ENCODE measurements at regions not wholly inside any gene's neighbourhood (a gene's known extent, or its start where the extent isn't known, plus 50 kb on each side); places are given as distances from the start of the nearest gene placed in this dataset.
"Not testable (repeated sequence)": the region's sequence is repeated elsewhere in the genome, so short reads cannot be mapped to it uniquely, and the experiment has no call there.

DNA sequence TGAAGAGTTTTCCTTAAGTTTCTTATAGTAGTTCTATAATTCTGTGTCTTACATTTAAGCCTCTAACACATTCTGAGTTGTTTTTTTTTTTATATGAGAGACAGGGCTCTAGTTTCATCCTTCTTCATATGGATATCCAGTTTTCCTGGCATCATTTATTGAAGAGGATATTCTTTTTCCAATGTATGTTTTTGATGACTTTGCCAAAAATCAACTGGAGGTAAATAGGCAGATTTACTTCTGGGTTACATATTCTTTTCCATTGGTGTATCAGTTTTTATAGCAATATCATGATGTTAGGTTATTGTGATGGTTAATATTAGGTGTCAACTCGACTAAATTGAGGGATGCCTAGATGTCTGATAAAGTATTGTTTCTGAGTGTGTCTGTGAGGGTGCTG is 650.7 kb upstream of the GRID2 start:
- Mint-ChIP-seq H3K27me3 (no peaks in the 10 kb centered on the region), H3K9me3 (peaks cover 36% of the 10 kb centered on the region), H3K4me1 (ENCODE audit: low read depth in 2 of 2) (no peaks in the 10 kb centered on the region), H3K27ac (no peak overlapping the region), H3K4me3 (no peak overlapping the region), H3K36me3 (peaks cover 25% of the 10 kb centered on the region)
- DNase-seq (ENCODE audit: low spot score) (no peak), ATAC-seq (no peak)

DNA sequence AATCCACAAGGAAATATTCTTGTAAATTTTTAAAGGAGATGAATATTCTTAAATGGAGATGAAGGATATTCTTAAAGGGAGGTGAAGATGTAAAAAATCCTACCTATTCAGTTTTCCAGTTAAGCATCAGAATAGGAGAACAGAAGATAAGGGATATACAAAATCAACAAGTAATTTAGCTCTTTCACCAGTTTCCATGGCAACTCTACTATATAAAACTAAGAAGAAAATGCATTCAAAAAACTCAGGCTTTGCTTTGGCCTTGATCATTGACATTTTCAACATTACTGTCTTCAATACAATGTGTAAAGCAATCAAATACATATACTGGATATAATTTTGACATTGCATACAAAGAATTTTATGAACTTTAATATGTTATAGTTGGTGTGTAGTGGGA is 622.7 kb upstream of the GRID2 start:
- no peak for ATAC-seq
- Mint-ChIP-seq H3K36me3 (no peaks in the 10 kb centered on the region), H3K9me3 (peaks cover 15% of the 10 kb centered on the region), H3K4me3 (no peak overlapping the region), H3K27me3 (no peaks in the 10 kb centered on the region), H3K4me1 (ENCODE audit: low read depth in 2 of 2) (no peaks in the 10 kb centered on the region), H3K27ac (no peak overlapping the region)
- DNase-seq (ENCODE audit: low spot score) = no peak

DNA sequence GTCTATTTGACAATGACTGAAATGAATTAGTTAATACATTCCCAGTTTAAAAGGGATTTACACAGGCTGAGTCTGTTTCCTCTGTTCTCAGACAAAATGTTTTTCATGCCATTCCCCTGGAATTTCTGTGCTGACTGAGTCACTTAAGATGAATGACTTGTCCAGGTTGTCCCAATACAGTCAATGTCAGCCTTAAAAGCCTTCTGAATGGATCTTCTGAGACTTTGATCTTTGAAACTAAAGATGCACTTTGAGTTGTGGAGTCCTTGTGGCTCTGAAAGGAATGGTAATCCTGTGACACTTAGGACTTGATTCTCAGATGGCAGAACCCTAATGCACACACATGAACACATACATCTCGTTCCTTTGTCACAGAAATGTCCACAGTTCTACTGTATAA is 622.2 kb upstream of the GRID2 start:
- Mint-ChIP-seq H3K9me3 (peaks cover 15% of the 10 kb centered on the region), H3K4me3 (no peak overlapping the region), H3K4me1 (ENCODE audit: low read depth in 2 of 2) (no peaks in the 10 kb centered on the region), H3K27me3 (no peaks in the 10 kb centered on the region), H3K36me3 (no peaks in the 10 kb centered on the region), H3K27ac (no peak overlapping the region)
- ATAC-seq = no peak
- no peak for DNase-seq (ENCODE audit: low spot score)

DNA sequence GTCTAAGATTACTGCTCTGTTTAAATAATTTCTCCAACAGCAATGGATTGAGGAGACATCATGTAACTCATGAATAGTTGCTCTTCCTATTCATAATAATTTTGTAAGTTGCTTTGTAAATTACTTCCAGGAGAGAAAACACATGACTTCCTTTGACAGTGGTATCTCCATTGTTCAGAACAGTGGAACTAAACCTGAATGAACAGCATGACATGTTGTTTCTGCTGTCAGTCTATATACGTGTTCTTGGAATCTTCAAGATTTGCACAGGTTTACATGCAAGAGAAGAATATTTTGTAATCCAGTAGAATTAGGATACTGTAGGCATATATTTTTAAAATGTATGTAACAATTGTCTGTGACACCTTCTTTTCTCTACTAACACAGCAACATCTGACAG is 618.8 kb upstream of the GRID2 start:
- no peaks in the 10 kb centered on the region for H3K4me1 Mint-ChIP-seq (ENCODE audit: low read depth in 2 of 2)
- H3K27ac Mint-ChIP-seq = no peak overlapping the region
- peaks cover 4% of the 10 kb centered on the region for H3K36me3 Mint-ChIP-seq
- DNase-seq (ENCODE audit: low spot score) = no peak
- no peaks in the 10 kb centered on the region for H3K27me3 Mint-ChIP-seq
- H3K9me3 Mint-ChIP-seq = peaks cover 6% of the 10 kb centered on the region
- no peak overlapping the region for H3K4me3 Mint-ChIP-seq
- ATAC-seq = no peak

DNA sequence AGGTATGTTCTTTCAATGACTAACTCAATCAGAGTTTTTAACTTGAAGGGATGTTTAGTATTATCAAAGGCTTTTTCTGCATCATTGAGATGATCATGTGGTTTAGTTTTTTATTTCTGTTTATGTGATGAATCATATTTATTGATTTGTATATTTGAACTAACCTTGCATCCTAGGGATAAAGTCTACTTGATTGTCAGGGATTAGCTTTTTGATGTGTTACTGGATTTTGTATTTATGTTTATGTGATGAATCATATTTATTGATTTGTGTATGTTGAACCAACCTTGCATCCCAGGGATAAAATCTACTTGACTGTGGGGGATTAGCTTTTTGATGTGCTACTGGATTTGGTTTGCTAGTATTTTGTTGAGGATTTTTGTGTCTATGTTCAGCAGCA is 615.4 kb upstream of the GRID2 start:
- H3K4me3 Mint-ChIP-seq = no peak overlapping the region
- no peak overlapping the region for H3K27ac Mint-ChIP-seq
- peaks cover 15% of the 10 kb centered on the region for H3K36me3 Mint-ChIP-seq
- H3K27me3 Mint-ChIP-seq = no peaks in the 10 kb centered on the region
- H3K9me3 Mint-ChIP-seq = peaks cover 18% of the 10 kb centered on the region
- H3K4me1 Mint-ChIP-seq (ENCODE audit: low read depth in 2 of 2) = no peaks in the 10 kb centered on the region
- DNase-seq (ENCODE audit: low spot score) = no peak
- no peak for ATAC-seq

DNA sequence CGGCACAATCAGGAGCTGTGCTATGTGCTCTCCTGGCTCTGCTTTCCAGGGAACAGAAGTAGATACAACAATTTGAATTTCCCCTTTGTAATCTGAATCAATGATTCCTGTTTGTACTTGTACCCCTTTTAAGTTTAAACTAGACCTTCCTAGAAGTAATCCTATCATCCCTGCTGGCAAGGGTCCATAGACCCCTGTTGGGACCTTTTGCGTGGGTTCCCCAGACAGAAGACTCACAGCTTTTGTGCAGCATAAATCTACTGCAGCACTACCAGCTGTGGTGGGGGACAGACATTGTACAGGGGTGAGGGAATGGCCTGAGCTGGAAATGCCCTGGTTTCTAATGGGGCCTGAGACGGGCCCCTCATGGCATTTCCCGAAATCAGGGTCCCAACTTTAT is 604.1 kb upstream of the GRID2 start:
- not testable (repeated sequence) for DNase-seq (ENCODE audit: low spot score); H3K27ac Mint-ChIP-seq; H3K4me3 Mint-ChIP-seq; H3K36me3 Mint-ChIP-seq; H3K4me1 Mint-ChIP-seq (ENCODE audit: low read depth in 2 of 2); H3K27me3 Mint-ChIP-seq; ATAC-seq
- H3K9me3 Mint-ChIP-seq = peaks cover 10% of the 10 kb centered on the region

DNA sequence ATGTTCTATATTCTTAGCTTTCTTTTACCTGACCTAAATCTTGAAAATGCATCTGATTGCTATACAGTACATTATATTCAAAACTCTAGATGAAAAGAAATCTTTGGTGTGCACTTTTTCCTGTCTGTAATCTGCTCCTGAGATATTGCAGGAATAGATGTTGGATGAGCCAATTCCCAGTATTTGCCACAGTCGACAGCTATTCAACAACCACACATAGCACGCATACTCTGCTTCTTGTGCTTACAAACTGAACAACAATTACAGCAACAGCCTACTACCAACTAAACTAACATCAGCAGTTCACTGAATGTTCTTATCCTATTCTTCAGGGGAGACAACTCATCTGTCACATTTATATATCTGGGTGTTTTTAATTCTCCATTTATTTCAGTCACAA is 573.9 kb upstream of the GRID2 start:
- Mint-ChIP-seq H3K4me1 (ENCODE audit: low read depth in 2 of 2) (no peaks in the 10 kb centered on the region), H3K27me3 (no peaks in the 10 kb centered on the region), H3K9me3 (peaks cover 8% of the 10 kb centered on the region)

DNA sequence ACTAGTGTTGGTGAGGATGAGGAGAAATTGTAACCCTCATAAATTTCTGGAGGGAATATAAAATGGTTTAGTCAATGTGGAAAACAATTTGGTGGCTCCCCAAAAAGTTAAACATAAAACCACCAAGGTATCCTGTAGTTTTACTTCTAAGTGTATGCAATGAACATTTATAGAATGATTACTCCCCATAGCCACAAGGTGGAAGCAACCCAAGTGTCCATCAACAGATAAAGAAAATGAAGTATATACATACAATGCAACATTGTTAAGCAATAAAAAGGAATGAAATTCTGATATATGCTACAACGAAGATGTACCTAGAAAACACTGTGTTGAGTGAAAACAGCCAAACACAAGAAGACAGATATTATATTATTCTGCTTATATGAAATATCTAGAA is 569.1 kb upstream of the GRID2 start:
- Mint-ChIP-seq H3K9me3 (peaks cover 8% of the 10 kb centered on the region), H3K4me1 (ENCODE audit: low read depth in 2 of 2) (no peaks in the 10 kb centered on the region), H3K36me3 (no peaks in the 10 kb centered on the region), H3K27ac (no peak overlapping the region), H3K4me3 (no peak overlapping the region), H3K27me3 (no peaks in the 10 kb centered on the region)
- ATAC-seq (no peak), DNase-seq (ENCODE audit: low spot score) (no peak)

More for the DNA sequence above, 573.9 kb upstream of the GRID2 start:
- no peak for DNase-seq (ENCODE audit: low spot score)
- Mint-ChIP-seq H3K27ac (no peak overlapping the region), H3K4me3 (no peak overlapping the region), H3K36me3 (no peaks in the 10 kb centered on the region)
- no peak for ATAC-seq

DNA sequence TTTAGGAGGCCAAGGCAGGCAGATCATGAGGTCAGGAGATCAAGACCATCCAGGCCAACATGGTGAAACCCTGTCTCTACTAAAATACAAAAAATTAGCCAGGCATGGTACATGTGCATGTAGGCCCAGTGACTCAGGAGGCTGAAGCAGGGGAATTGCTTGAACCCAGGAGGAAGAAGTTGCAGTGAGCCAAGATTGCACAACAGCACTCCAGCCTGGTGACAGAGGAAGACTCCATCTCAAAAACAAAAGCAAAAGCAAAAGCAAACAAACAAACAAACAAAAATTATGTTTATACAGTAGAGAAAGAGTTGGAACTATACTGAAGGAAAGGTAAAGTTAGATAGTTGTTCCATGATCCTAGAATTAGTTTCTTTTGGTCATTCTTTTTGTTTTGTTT is 564.9 kb upstream of the GRID2 start:
- not testable (repeated sequence) for H3K9me3 Mint-ChIP-seq; H3K36me3 Mint-ChIP-seq; H3K4me1 Mint-ChIP-seq (ENCODE audit: low read depth in 2 of 2); ATAC-seq; DNase-seq (ENCODE audit: low spot score); H3K27me3 Mint-ChIP-seq; H3K4me3 Mint-ChIP-seq; H3K27ac Mint-ChIP-seq

DNA sequence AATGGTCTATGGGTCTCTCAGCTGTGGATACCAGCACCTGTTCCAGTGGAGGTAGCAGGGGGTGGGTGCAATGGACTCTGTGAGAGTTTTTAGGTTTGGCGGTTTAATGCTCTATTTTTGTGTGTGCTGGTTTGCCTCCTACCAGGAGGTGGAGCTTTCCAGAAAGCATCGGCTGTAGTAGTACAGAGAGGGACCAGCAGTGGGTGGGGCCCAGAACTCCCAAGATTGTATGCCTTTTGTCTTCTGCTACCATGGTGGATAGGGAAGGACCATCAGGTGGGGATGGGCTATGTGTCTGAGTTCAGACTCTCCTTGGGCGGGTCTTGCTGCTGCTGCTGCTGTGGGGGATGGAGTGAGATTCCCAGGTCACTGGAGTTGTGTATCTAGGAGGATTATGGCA is 557.2 kb upstream of the GRID2 start:
- DNase-seq (ENCODE audit: low spot score) (no peak), ATAC-seq (no peak)
- H3K4me1 Mint-ChIP-seq (ENCODE audit: low read depth in 2 of 2) = no peaks in the 10 kb centered on the region
- H3K9me3 Mint-ChIP-seq = peaks cover 21% of the 10 kb centered on the region
- H3K4me3 Mint-ChIP-seq = no peak overlapping the region
- no peaks in the 10 kb centered on the region for H3K27me3 Mint-ChIP-seq
- no peak overlapping the region for H3K27ac Mint-ChIP-seq
- peaks cover 18% of the 10 kb centered on the region for H3K36me3 Mint-ChIP-seq

DNA sequence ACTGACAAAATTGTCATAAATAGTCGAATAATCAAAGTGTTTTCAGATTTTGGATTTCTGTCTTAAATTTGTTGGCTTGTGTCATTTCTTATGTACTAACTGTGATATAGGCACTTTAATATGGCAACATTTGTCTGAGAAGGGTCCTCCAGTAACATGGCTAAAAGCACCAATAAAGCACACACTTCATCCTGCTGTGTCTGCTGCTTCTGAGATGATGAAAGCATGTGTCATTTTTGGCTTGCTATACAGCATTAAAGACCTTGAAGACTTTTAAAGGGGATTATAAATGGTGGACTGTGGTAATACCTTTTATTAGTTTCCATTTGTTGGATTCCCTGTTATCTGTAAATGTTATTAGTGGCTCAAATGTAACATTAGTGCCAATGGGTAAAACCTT is 551.8 kb upstream of the GRID2 start:
- DNase-seq (ENCODE audit: low spot score) (no peak), ATAC-seq (no peak)
- H3K4me1 Mint-ChIP-seq (ENCODE audit: low read depth in 2 of 2) = no peaks in the 10 kb centered on the region
- H3K27me3 Mint-ChIP-seq = no peaks in the 10 kb centered on the region
- no peak overlapping the region for H3K27ac Mint-ChIP-seq
- no peak overlapping the region for H3K4me3 Mint-ChIP-seq
- peaks cover 18% of the 10 kb centered on the region for H3K9me3 Mint-ChIP-seq
- peaks cover 5% of the 10 kb centered on the region for H3K36me3 Mint-ChIP-seq

DNA sequence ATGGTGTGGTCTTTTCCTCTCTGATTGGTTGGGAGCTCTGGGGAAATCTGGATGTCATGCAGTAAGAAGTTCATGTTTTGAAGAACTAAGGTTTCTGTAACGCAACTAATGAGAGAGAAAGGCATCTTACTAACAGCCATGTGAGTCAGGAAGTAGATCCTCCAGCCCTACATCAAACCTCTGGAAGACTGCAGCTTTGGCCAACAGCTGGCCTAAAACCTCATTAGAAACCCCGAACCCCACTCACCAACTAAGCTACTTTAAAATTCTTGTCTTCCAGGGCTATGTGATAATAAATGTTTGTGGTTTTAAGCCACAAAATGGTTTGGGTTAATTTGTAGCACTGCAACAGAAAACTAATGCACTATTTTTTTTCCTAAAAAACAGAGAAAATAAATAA is 549.0 kb upstream of the GRID2 start:
- Mint-ChIP-seq H3K27me3 (no peaks in the 10 kb centered on the region), H3K4me1 (ENCODE audit: low read depth in 2 of 2) (no peaks in the 10 kb centered on the region), H3K36me3 (peaks cover 5% of the 10 kb centered on the region), H3K9me3 (peaks cover 21% of the 10 kb centered on the region), H3K4me3 (no peak overlapping the region), H3K27ac (no peak overlapping the region)
- no peak for ATAC-seq
- DNase-seq (ENCODE audit: low spot score) = no peak

DNA sequence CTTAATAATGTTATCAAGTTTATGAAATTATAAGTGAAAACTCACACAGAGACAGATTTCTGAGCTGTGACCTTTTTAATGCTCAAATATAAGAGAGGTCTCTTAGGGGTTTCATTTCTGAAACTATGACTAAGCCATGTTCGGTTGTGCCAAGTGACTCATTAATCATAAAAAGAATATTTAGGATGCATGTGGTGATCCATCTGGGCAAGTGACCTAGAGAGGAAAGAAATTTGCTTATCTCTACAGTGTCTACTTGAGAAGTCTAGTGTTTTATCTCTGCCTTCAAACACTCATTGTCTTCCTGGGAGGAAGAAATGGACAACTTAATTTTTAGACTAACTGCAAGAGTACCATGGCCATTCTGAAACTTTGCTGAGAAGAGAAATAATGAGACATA is 545.3 kb upstream of the GRID2 start:
- Mint-ChIP-seq H3K27ac (no peak overlapping the region), H3K4me1 (ENCODE audit: low read depth in 2 of 2) (no peaks in the 10 kb centered on the region), H3K36me3 (no peaks in the 10 kb centered on the region), H3K27me3 (no peaks in the 10 kb centered on the region), H3K9me3 (peaks cover 11% of the 10 kb centered on the region), H3K4me3 (no peak overlapping the region)
- no peak for ATAC-seq
- no peak for DNase-seq (ENCODE audit: low spot score)

DNA sequence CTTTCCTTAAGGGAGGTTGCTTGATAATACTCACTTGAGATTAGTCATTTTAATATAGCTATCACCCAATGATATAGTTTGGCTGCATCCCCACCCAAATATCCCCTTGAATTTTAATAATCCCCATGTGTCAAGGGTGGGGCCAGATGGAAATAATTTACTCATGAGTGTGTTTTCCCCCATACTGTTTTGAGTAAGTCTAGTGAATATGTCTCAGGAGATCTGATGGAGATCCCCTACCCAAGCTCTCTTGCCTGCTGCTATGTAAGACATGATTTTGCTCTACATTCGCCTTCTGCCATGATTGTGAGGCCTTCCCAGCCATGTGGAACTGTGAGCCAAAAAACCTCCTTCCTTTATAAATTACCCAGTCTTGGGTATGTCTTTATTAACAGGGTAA is 539.7 kb upstream of the GRID2 start:
- Mint-ChIP-seq H3K27me3 (no peaks in the 10 kb centered on the region), H3K27ac (no peak overlapping the region), H3K4me1 (ENCODE audit: low read depth in 2 of 2) (no peaks in the 10 kb centered on the region), H3K9me3 (peaks cover 6% of the 10 kb centered on the region), H3K36me3 (no peaks in the 10 kb centered on the region), H3K4me3 (no peak overlapping the region)
- ATAC-seq (no peak), DNase-seq (ENCODE audit: low spot score) (no peak)

DNA sequence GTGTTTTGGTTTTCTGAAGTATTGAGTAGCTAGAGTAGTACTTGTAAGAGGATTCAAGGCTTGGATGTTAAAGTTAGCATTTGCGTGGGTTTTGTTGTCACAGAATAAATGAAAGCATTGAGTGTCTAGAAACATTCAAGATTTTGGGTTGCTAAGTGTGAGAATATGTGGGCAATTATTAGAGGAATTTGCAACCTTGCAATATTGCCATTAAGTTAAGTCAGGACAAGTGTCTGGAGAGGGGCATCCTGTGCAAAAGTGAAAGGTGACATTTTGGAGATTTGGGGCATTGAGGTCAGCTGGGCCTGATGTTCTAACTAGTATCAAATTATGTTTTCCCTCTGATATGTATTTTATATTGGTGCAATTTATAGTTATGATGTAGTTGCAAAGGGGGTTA is 533.9 kb upstream of the GRID2 start:
- Mint-ChIP-seq H3K27ac (no peak overlapping the region), H3K4me3 (no peak overlapping the region), H3K36me3 (peaks cover 10% of the 10 kb centered on the region), H3K9me3 (peaks cover 29% of the 10 kb centered on the region), H3K27me3 (no peaks in the 10 kb centered on the region), H3K4me1 (ENCODE audit: low read depth in 2 of 2) (no peaks in the 10 kb centered on the region)
- DNase-seq (ENCODE audit: low spot score) = no peak
- no peak for ATAC-seq

Data from natural killer cell treated with Interleukin-12 subunit alpha and Interleukin-12 subunit beta and Interleukin-15 and Interleukin-18, amount 100 ng/mL, for 72 hours (primary cell).